SHP77 treated with DMSO at 0.1 percent for 48 hours (cell line): ENCODE measurements at regions not wholly inside any gene's neighbourhood (a gene's known extent, or its start where the extent isn't known, plus 50 kb on each side); places are given as distances from the start of the nearest gene placed in this dataset.
A peak's percentile ranks its signal among the peaks of the same experiment; 100 is the strongest.

ENCODE experiments used
- DNase-seq: peaks from one replicate; lab custom pipeline; 2025; lab: John Stamatoyannopoulos, UW

DNA sequence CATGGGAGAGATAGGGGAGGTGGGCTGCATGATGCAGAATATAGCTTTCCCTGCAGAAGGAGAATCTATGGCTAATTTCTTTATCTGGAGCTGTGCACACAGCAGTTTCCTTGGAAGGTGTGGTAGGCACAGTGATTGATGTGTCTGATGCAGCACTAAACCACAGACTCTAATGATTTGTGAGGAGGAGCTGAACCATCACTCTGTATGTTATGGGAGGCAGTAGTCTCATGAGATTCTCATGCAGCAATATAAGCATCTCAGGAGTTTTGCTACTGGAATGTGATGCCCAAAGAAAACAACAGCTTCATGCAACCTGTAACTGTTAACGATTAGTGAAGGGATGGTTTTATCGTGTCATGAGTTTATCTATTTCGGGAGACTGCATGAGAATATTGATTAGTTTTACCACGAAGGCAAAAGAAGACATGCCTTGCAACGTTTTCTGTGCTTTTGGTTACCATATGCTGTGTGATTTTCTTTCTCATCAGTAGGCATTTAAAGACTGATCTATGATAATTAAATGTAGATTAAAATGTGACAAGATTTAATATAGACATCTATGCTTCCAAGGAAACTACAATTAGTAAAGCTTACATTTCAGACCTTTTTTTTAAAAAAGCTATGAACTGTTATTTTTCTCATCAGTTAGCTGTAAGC, 286.8 kb downstream of the ARL6IP6 start:
- no peak for DNase-seq

DNA sequence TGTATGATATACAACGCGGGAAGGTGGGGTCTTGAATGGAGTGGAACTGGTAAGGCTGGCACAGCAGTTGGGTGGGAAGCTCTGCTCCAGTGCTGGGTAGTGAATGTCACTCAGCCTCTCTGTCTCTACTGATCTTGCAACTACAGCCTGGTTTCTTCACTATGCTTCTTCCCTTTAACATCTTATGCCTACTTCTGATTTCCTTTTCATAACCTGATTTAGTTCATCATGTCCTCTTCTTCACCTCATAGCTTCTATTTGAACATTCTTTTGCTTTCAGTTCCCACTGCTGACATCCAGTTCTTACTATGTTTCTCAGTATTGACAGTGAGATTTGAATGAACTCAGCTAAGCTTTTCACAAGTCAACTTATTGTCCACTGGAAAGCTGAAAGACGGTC, 286.2 kb downstream of the ARL6IP6 start:
- no peak for DNase-seq

DNA sequence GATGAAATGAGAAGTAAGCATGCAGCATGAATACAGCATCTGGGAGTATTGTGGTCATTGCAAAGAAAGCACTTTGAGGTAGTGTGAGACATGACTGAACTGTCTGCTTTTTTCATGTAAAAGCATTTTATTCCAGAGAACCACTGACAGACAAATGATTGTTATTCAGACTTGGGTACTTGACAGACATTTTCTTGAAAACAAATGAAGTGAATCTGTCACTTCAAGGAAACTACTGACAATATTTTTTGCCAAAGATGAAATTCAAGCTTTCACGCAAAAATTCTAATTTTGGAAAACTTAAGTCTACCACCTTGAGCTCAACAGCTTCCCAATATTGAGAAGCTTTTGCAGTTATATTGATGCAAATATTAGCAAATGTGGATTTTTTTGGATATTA, 255.7 kb downstream of the ARL6IP6 start:
- no peak for DNase-seq

DNA sequence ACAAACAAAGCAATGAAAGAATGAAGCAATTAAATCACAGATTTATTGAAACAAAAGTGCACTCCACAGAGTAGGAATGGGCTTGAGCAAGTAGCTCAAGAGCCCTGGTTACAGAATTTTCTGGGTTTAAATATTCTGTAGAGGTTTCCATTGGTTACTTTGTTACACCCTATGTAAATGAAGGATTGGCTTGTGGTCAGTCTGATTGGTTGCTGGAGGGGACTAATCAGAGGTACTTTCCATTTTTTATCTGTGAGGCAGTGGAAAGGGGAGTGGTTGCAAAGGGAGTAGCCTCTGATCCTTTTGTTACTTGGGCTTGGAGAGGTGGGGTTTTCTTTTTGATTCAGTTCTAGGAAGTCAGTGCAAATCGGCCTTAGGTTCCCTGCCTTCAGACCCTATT, 253.3 kb downstream of the ARL6IP6 start:
- no peak for DNase-seq

DNA sequence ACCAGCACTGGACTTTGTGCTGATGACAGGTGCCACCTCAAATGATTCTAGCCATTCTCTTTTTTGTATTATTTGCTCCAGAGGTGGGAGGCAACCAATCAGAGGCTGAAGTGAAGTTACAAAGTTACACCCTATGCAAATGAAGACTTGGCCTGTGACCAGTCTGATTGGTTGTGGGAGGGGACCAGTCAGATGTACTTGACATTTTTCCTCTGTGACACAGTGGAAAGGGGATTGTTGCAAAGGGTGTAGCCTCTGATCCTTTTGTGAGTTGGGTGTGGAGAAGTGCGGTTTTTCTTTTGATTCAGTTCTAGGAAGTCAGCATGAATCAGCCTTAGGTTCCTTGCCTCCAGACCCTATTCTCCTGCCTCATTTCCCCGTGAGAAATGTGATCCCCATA, 244.0 kb downstream of the ARL6IP6 start:
- no peak for DNase-seq

DNA sequence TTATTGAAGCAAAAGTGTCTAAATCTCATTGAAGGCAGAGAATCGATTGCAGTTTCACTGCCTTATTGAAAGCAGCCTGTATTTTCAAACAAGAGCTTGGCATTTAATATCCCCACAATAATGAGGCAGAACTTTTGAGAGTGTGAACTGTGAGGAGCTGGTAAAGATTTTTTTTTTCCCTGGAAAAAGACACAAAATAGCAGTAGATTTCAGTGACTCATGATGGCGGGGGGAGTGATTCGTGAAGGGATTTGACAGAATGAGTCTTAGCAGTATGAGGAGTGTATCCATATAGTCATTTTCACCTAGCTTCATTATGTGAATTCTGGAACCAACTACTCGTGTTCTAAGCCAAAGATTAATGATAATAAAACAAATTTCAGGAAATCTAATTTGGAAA, 242.9 kb downstream of the ARL6IP6 start:
- no peak for DNase-seq

DNA sequence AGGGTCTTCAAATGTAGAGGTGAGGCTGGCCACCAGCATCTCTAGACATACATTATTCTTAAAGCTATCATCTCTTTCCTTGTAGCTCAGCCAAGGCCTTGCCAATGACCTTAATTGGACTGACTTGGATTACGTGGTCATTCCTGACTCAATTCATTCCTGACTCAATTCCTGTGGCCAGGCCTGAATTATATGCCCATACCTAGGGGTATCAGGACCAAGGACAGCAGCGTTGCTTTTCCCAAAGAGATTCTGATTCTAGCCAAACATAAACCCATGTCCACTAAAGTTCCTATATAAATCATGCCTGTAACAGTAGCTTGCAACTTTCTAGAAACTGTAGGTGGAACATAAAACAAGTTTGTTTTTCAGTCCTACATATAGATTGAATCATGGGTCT, 231.7 kb downstream of the ARL6IP6 start:
- no peak for DNase-seq

DNA sequence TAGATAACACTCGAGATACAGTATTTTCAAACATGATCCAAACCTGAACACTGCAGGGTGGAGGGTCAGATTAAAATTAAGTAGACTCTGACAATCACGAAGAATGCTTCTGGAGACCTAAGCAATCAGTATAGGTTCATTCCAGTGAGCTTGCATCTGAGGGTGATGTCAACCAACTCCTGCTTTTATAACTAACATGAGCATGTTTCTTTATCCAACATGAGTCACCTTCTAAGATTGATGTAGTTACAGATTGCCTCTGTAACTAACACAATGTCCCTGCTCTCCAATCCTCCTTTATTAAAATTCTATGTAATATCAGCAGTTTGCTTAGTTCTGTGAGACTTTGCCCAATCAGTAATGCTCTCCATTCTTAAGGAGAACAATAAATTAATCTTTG, 225.7 kb downstream of the ARL6IP6 start:
- no peak for DNase-seq

DNA sequence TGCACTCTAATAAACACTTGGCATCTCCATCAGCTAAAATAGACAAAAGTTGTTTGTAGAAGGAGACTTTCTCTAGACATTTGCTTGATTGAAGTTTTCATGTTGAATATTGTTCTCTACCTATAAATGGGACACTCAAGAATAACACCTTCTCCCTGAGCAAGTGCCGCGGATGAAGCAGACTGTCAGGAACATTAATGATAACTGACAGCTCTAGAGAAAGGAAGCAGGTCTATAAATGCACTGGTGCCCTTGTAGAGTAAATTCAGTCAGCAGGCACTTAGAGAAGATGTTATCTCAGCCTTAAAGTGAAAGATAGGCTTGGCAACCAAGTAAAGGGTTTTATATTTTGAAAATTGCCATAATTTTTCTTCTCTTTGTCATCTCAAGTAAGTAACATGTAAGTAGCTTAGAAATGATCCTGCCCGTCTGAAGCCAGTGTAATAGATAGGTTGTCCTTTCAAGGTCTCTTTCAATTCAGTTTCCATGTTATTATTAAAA, 224.6 kb downstream of the ARL6IP6 start:
- no peak for DNase-seq

DNA sequence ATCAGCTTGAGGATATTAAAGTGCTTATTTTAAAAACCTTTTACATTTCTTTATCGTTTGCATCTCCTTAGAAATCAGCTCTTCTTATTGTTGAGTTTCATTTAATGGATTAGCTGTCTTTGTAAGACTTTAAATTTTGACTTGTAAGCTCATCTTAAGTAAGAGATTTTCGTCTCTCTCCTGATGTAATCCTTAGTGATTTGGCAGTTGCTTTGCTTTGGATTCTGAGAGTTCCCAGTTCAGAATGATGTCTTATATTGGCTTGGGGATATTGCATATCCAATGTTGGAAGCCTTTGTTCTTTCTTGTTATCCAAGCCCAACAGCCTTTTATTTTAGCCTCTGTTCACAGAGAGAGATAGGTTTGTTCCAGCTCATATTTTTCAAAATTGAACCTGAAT, 212.1 kb downstream of the ARL6IP6 start:
- DNase-seq: no peak

DNA sequence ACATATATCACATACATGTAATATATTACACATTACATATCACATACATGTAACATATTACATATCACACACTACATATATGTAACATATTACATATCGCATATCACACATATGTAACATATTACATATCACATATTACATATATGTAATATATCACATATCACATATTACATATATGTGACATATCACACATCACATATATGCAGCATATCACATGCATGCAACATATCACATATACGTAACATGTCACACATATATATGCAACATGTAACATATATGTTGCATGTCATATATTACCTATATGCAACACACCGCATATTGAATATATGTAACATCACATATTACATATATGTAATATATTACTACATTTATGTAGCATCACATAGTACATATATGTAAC, 211.2 kb downstream of the ARL6IP6 start:
- no peak for DNase-seq

DNA sequence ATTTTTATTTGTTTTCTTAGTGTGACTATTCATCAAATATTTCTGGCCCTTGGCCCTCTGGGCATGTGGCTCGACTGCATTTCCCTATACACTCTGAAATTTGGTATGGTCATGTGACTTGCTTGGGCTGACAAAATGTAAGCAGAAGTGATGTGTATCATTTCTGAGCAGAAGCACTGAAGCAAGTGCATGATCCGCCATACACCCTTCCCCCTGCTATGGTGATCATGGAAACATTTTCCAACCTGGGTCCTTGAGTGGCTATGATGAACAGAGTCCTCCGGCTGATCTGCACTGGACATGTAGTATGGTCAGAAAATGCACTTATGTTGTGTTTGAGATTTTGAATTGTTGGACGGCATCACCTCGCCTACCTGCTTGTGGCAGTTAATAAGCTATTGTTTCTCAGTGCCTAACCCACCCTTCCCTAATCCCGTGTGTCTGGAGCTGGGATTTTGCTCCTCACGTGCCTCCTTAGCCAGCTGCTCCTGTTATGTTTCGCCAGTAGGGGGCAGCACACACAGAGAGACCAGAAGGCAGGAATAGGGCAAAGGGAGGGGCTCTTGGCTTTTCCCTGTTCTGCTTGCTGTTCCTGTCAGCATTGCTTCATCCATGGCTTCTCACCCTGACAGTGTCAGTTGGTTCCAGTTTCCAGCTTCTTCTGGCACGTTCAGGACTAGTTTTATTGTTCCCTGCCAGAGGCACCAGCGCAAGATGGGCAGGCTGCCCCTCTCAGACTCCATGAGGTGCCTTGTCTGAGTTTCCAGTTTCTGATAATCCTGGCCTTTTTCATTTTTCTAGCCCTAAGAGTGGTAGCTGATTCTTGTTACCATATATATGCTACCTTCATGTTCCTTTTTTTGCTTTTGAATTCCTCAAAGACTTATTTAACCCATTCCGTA, 207.4 kb downstream of the ARL6IP6 start:
- peak; percentile 44 for DNase-seq

DNA sequence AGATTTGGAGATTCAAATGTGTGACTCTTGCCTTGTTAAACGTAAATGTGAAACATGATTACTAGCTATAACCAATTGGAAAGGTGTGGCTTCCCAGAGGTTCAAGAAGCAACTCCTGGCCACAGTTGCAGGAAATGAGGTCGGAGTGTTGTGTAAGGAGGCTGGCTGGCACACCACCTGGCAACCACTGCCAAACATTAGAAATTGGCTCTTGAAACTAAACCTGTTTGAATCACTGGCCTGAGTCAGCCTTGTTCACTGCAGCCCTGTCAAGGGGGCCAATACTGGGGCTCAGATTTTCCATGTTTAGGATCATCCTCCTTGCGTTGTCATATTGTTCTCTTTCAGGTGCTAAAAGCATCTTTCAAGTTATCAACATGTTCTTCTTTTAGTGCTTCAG, 206.3 kb downstream of the ARL6IP6 start:
- DNase-seq: no peak

DNA sequence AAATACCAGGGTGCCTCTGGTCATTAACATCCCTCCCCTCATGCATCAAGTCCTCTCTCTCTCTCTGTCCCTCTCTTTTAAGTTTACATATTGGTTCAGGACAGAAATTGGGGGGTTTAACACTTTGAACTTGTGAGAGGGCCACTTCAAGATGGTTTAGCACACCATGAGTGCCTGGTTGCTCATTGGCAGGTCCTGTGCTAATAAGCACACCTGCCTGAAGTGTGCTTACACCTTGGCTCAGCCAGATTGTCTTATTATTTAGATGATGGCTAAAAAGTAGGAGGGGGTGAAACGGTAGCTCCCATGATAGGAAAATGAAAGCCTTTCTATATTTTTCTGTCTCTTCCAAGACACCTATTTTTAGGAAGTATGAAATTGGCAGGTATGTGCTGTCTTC, 205.8 kb downstream of the ARL6IP6 start:
- no peak for DNase-seq

DNA sequence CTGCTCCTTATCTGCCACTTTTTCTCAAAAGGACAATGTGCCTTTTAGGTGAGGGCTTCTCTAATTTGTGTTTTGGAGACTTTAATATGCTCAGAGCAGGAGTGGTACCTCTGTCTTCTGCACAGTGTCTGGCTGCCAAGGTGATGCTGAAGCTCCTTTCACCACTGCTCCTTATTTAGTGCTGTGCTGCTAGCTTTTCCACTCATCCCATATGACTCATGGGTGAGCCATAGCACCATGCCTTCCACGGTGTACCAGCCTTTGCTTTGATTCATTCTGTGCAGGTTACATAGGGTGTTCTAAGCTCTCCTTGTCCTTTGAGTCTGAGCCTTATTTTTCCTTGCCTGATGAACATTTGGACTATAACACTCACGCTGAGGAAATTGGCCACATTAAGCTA, 202.4 kb downstream of the ARL6IP6 start:
- DNase-seq: no peak

DNA sequence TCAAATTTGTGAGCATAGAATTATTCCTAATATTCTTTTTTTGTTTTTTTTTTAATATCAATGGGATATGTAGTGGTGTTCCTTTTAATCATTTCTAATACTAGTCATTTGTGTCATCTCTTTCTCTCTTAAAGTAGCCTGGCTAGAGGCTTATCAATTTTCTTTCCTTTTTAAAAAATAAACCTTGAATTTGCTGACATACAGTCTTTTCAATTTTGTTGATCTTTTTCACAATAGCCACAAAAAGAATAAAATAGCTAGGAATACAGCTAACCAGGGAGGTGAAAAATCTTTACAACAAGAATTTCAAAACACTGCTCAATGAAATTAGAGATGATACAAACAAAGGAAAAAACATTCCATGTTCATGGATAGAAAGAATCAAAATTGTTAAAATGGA, 192.6 kb downstream of the ARL6IP6 start:
- no peak for DNase-seq

DNA sequence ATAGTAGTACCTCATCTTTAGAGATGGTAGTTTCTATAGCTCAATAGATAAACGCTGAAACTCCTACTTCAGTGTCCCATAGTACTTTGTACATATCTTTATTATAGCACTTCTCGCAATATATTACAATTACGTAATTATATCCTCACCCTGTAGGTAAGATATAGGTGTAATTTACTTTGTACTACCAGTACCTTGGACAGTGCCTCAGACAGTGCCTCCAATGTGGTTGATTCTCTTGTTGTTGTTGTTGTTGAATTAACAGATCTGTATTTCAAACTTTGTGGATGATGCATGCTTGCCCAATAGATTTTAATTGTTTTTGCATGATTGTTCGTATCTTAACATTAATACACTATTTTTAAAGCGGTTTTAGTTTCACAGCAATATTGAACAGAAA, 188.6 kb downstream of the ARL6IP6 start:
- DNase-seq: no peak

DNA sequence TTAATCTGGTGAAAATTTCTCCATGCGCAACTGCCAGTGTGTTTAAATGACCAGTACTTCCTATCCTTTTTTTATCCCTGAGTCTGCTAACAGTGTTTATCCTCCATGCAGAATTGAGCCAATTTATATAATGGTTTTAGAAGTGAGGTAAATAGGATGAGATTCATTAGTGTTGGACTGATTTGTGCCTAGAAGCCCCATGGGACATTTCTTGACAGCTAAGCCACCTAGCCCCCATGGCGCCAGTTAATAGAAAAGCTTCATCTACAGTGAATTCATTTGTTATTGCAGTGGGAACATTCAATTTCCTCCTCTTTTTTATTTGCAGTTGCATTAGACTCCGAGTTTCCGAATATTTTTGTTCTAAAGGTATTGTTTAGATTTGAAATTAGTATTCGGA, 175.6 kb downstream of the ARL6IP6 start:
- no peak for DNase-seq

DNA sequence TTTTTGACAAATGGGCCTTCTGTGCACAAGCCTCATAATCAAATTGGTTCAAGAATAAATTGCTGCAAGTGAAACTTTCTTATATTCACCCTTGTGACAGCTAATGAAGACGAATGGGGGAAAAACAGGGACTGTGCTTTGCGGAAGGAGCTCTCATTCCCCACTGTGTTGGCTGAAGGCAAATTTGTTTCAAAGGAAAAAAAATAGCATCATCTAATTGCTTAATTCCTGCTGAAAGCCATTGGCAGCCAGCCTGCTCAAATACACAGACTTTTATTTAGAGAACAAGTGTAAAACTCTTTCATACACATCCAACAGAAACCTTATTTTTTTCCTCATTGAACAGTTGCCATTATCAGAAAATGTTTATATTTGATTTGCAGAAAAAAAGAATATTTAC, 172.3 kb downstream of the ARL6IP6 start:
- no peak for DNase-seq

DNA sequence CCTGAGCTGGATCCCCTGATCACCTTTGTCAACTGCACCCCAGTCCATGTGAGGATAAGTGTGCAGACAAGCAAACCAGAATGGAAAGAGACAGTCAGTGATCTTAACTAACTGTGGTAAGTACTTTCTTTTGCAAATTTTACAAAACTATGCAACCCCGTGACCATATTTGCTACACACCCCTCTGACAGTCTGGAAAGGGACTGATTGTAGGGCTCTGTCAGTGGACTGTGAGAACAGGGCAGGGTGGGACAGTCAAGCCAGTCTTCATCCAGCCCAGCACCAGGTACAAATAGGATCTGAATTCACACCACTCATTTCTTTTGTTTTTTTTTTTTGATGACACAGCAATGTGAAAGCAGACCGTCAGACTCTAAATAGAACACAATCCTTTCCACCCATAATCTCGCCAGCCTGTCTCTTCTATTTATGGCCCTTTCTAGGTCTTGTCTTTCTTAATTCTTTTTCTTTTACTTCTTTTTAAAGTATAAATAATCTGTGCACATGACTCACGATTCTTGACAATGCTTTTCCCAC, 165.6 kb downstream of the ARL6IP6 start:
- DNase-seq: no peak

DNA sequence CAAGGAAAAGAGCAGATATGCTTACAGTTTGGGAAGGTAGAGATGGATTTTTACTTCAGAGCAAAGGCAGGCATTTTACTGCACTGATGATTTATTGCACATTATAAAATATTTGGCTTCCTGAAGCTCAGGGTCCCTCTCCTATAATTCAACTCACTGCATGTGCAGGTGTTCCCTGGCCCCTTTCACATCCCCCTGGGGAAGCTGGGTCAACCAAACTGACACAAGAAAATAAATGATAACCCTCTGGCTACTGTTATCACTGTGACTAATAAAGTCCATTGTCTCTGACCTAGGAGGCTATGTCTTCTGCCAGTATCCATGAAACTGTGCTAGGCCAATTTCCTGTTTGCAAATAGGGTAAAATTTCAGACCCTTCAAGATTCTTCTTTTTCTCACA, 163.1 kb downstream of the ARL6IP6 start:
- no peak for DNase-seq

DNA sequence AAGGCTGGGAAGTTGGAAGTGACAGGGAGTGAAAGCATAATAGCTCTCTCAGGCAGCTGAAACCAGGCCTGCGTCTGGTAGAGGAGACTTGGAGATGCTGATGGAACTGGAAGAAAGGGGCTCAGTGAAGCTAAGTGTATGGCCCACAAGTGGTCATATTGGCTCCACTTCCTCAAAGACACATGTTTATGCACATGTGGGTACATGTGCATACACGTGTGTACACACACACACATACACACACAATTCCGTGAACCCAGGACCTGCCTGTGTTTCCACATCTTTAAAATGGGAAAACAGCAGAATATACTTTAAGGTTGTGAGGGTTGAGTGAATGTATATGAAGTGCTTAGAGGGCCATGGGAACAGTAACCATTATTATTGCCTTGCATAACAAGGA, 160.9 kb downstream of the ARL6IP6 start:
- no peak for DNase-seq
